H1 (cell line): ENCODE measurements at regions not wholly inside any gene's neighbourhood (a gene's known extent, or its start where the extent isn't known, plus 50 kb on each side); places are given as distances from the start of the nearest gene placed in this dataset.

Experiments
- CTCF ChIA-PET: fragments of 300-600 bp; sonication (Branson Sonifier 250); formaldehyde crosslinking; loops from one replicate; lab custom pipeline; 2021; ENCODE audit not compliant: partially characterized antibody; lab: Charles Lee
- POLR2A ChIA-PET: fragments of 300-600 bp; sonication (Branson Sonifier 250); formaldehyde crosslinking; loops from one replicate; lab custom pipeline; 2021; ENCODE audit warnings: inconsistent platforms; ENCODE audit not compliant: partially characterized antibody; lab: Charles Lee
- DNase-seq, 2 experiments: peaks; one replicate each; pipeline versions ENCODE4 v3.0.0 to v3.0.0-alpha.2; 2010 to 2022; ENCODE audit warnings: low spot score in 2 of 2, low read depth in 1 of 2, mixed read lengths in 1 of 2
- FAIRE-seq: peaks from 2 replicates; lab custom pipeline; 2011; peaks lifted over from hg19 to GRCh38; lab: Jason Lieb, UNC
- H2AFZ ChIP-seq: 2 replicates; pipeline ENCODE4 v1.8.1; 2012; ENCODE audit warnings: low read length, inconsistent platforms
- H2AK5ac ChIP-seq: 2 replicates; pipeline ENCODE4 v1.6.1; 2013; ENCODE audit warnings: low read depth, low read length
- H2BK120ac ChIP-seq: replicated peaks from 2 replicates; pipeline ENCODE3; 2013; ENCODE audit warnings: low read depth, low read length, inconsistent platforms
- H2BK12ac ChIP-seq: 2 replicates; pipeline ENCODE4 v1.6.1; 2013; ENCODE audit warnings: low read depth, low read length
- H2BK15ac ChIP-seq: 2 replicates; pipeline ENCODE4 v1.6.1; 2013; ENCODE audit warnings: low read length
- H2BK20ac ChIP-seq: 2 replicates; pipeline ENCODE4 v1.6.1; 2013; ENCODE audit warnings: low read length
- H2BK5ac ChIP-seq: 2 replicates; pipeline ENCODE4 v1.6.1; 2013; ENCODE audit warnings: low read depth, low read length
- H3K14ac ChIP-seq: 2 replicates; pipeline ENCODE4 v1.6.1; 2013; ENCODE audit warnings: inconsistent platforms; ENCODE audit not compliant: insufficient read length
- H3K18ac ChIP-seq: 2 replicates; pipeline ENCODE4 v1.6.1; 2013; ENCODE audit warnings: low read length; ENCODE audit errors: extremely low read depth
- H3K23ac ChIP-seq: 2 replicates; pipeline ENCODE4 v1.6.1; 2013; ENCODE audit warnings: inconsistent platforms; ENCODE audit not compliant: insufficient read length
- H3K23me2 ChIP-seq: 2 replicates; pipeline ENCODE4 v1.6.1; 2013; ENCODE audit warnings: low read depth, low read length
- H3K27ac ChIP-seq: 2 replicates; pipeline ENCODE4 v1.6.1; 2011; ENCODE audit warnings: low read depth, low read length, inconsistent platforms
- H3K27me3 ChIP-seq, 4 experiments: replicated peaks in 1 of 4; 1 replicate in 1 of 4; 2 replicates in 3 of 4; pipeline versions ENCODE4 v1.6.1 to v1.8.1; 2011 to 2013; ENCODE audit warnings: low read length in 3 of 4, mild to moderate bottlenecking in 3 of 4, inconsistent platforms in 2 of 4, mixed read lengths in 2 of 4, moderate library complexity in 1 of 4; ENCODE audit not compliant: control insufficient read depth in 3 of 4, insufficient read depth in 3 of 4; ENCODE audit errors: extremely low read depth in 1 of 4
- H3K36me3 ChIP-seq, 4 experiments: 2 replicates each; pipeline versions ENCODE4 v1.6.1 to v1.8.1; 2011 to 2013; ENCODE audit warnings: mild to moderate bottlenecking in 4 of 4, low read length in 3 of 4, moderate library complexity in 2 of 4, control low read depth in 1 of 4, inconsistent platforms in 1 of 4; ENCODE audit not compliant: insufficient read depth in 4 of 4, control insufficient read depth in 2 of 4
- H3K4ac ChIP-seq: replicated peaks from 2 replicates; pipeline ENCODE3; 2013; ENCODE audit warnings: low read length, low read depth, mixed read lengths, inconsistent platforms; ENCODE audit not compliant: insufficient read length
- H3K4me1 ChIP-seq, 4 experiments: replicated peaks in 1 of 4; 1 replicate in 1 of 4; 2 replicates in 3 of 4; pipeline versions ENCODE4 v1.6.1 to v1.8.1; 2011 to 2013; ENCODE audit warnings: low read length in 3 of 4, inconsistent platforms in 2 of 4, mixed read lengths in 1 of 4; ENCODE audit not compliant: insufficient read depth in 4 of 4, control insufficient read depth in 3 of 4
- H3K4me2 ChIP-seq, 2 experiments: 2 replicates each; pipeline versions ENCODE4 v1.6.1 to v1.8.1; 2011 to 2013; ENCODE audit warnings: low read depth in 2 of 2, low read length in 2 of 2, control low read depth in 1 of 2, inconsistent platforms in 1 of 2, mild to moderate bottlenecking in 1 of 2; ENCODE audit not compliant: insufficient read depth in 1 of 2
- H3K4me3 ChIP-seq, 4 experiments: fragments of 200-600, 300-600 bp in 1 of 4; sonication (generic), shearing (Covaris generic), sonication (Bioruptor Twin) in 1 of 4; 2 replicates each; pipeline versions ENCODE4 v1.5.1 to v1.8.1; 2011 to 2016; ENCODE audit warnings: low read length in 4 of 4, low read depth in 3 of 4, control low read depth in 2 of 4, inconsistent platforms in 2 of 4, mild to moderate bottlenecking in 2 of 4, mixed read lengths in 1 of 4, moderate library complexity in 1 of 4; ENCODE audit not compliant: insufficient read depth in 2 of 4; ENCODE audit errors: extremely low read depth in 1 of 4
- H3K56ac ChIP-seq: replicated peaks from 2 replicates; pipeline ENCODE3; 2013; ENCODE audit warnings: low read depth, mild to moderate bottlenecking, mixed read lengths, low read length, inconsistent platforms; ENCODE audit not compliant: insufficient read length
- H3K79me1 ChIP-seq: 2 replicates; pipeline ENCODE4 v1.6.1; 2013; ENCODE audit warnings: low read depth, low read length, control low read depth
- H3K79me2 ChIP-seq, 2 experiments: 2 replicates each; pipeline versions ENCODE4 v1.6.1 to v1.8.1; 2012 to 2013; ENCODE audit warnings: low read length in 2 of 2, mild to moderate bottlenecking in 2 of 2, inconsistent platforms in 1 of 2; ENCODE audit not compliant: insufficient read depth in 2 of 2, control insufficient read depth in 1 of 2
- H3K9ac ChIP-seq, 4 experiments: replicated peaks in 1 of 4; 1 replicate in 1 of 4; 2 replicates in 3 of 4; pipeline versions ENCODE4 v1.6.1 to v1.8.1; 2011 to 2013; ENCODE audit warnings: low read depth in 3 of 4, low read length in 3 of 4, control low read depth in 2 of 4, mild to moderate bottlenecking in 2 of 4, moderate library complexity in 2 of 4, inconsistent platforms in 1 of 4; ENCODE audit errors: extremely low read depth in 1 of 4
- H3K9me3 ChIP-seq, 2 experiments: 2 replicates each; pipeline versions ENCODE4 v1.6.1 to v1.8.1; 2012 to 2013; ENCODE audit warnings: mild to moderate bottlenecking in 2 of 2, moderate library complexity in 2 of 2, control low read depth in 1 of 2, inconsistent platforms in 1 of 2, low read depth in 1 of 2, low read length in 1 of 2, mixed read lengths in 1 of 2; ENCODE audit not compliant: insufficient read depth in 2 of 2
- H4K20me1 ChIP-seq, 2 experiments: replicated peaks in 1 of 2; 2 replicates each; pipeline versions ENCODE3 to v1.8.1; 2011 to 2013; ENCODE audit warnings: inconsistent platforms in 2 of 2, low read length in 2 of 2, mild to moderate bottlenecking in 1 of 2; ENCODE audit not compliant: insufficient read depth in 2 of 2, control insufficient read depth in 1 of 2
- H4K5ac ChIP-seq: 2 replicates; pipeline ENCODE4 v1.6.1; 2013; ENCODE audit warnings: low read length, low read depth, mixed read lengths, inconsistent platforms; ENCODE audit not compliant: insufficient read length
- H4K8ac ChIP-seq: 2 replicates; pipeline ENCODE4 v1.8.0; 2013; ENCODE audit warnings: mild to moderate bottlenecking, moderate library complexity, low read length, inconsistent platforms; ENCODE audit not compliant: insufficient read depth; ENCODE audit errors: extremely low read depth
- H4K91ac ChIP-seq: replicated peaks from 2 replicates; pipeline ENCODE3; 2013; ENCODE audit warnings: low read length, mixed read lengths, inconsistent platforms; ENCODE audit not compliant: insufficient read length
- BRCA1 ChIP-seq: IDR thresholded peaks from 2 replicates; pipeline ENCODE4 v1.6.1; 2012; ENCODE audit warnings: low read depth, low read length, improper control_type of control experiment
- SRF ChIP-seq: IDR thresholded peaks from 2 replicates; pipeline ENCODE4 v1.6.1; 2011; ENCODE audit warnings: mild to moderate bottlenecking, low read depth, low read length, moderate library complexity
- WGBS, 2 experiments: shearing (Covaris generic) in 1 of 2; methylation state at CpG; one replicate each; pipeline versions ENCODE4 v1.1.6 to v1.1.7; 2013 to 2015; ENCODE audit warnings: low lambda C conversion rate in 2 of 2, mixed read lengths in 2 of 2, inconsistent platforms in 1 of 2, low coverage in 1 of 2, missing lambda C conversion rate in 1 of 2; ENCODE audit not compliant: insufficient replicate concordance in 2 of 2, insufficient coverage in 1 of 2, insufficient read length in 1 of 2; ENCODE audit errors: extremely low coverage in 1 of 2, missing lambda C conversion rate in 1 of 2; 5-methylcytosine and 5-hydroxymethylcytosine counted together

DNA sequence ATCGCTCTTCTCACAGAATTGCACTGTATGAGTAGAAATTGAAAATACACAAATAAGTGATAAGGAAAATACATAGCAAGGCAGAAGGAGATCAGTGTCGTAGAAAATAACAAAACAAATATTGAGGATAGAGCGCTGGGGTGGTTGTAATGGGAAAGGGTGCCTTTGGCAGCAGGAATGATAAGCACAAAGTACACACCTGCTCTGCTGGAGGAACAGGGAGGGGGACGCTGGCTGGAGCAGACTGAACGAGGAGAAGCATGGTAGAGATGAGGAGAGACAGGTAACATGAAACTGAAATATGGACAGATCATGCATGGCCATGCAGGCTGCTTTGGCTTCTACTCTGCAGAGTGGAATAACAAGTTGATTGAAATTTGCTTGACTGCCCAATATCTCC, 181.2 kb upstream of the FSHR start:
- Histone ChIP-seq H4K20me1 (no peaks in the 10 kb centered on the region), H3K4me3 (no peak overlapping the region), H2BK120ac (no peak overlapping the region), H3K56ac (no peak overlapping the region), H3K79me1 (no peaks in the 10 kb centered on the region), H3K14ac (no peak overlapping the region), H3K27ac (no peak overlapping the region), H4K8ac (no peak overlapping the region), H4K5ac (no peak overlapping the region), H2AK5ac (no peak overlapping the region), H3K4ac (no peak overlapping the region), H3K9ac (no peak overlapping the region; a peak in 1 of 7 replicates), H2BK15ac (no peak overlapping the region), H3K79me2 (no peaks in the 10 kb centered on the region), H3K27me3 (no peaks in the 10 kb centered on the region), H4K91ac (no peak overlapping the region), H2BK20ac (no peak overlapping the region), H3K36me3 (no peaks in the 10 kb centered on the region), H2BK5ac (no peak overlapping the region), H3K9me3 (no peaks in the 10 kb centered on the region), H3K4me1 (peaks cover 0 to 5% (median 1%) of the 10 kb centered on the region in 4 experiments; a peak in 2 of 7 replicates), H3K4me2 (no peak overlapping the region), H3K23me2 (no peaks in the 10 kb centered on the region), H2AFZ (peak overlapping the region; percentile 60; the same call in 1 of the 2 replicates), H3K18ac (no peak overlapping the region), H3K23ac (no peak overlapping the region), H2BK12ac (no peak overlapping the region)
- 82% methylated on average over 5 of the region's 5 CpGs; no CpG with 5 or more reads in 1 of the 2 experiments for WGBS, 2 experiments
- ChIA-PET POLR2A (no interaction called here), CTCF (no interaction called here)
- FAIRE-seq (no peak), DNase-seq (no peak)
- no peak for TF ChIP-seq BRCA1
- TF ChIP-seq SRF: no peak
